K562 (cell line): ENCODE measurements at regions not wholly inside any gene's neighbourhood (a gene's known extent, or its start where the extent isn't known, plus 50 kb on each side); places are given as distances from the start of the nearest gene placed in this dataset.

ENCODE experiments used
- ATAC-seq: fragments of 200-7000 bp; cut with Tn5 transposase; 3 replicates; pipeline ENCODE4 v1.9.1; 2020; ENCODE audit warnings: moderate library complexity
- BruUV-seq: library from RNA; stranded (reverse); fragments of 400-500 nt; replicated peaks from 2 replicates; lab custom pipeline; 2021; lab: Mats Ljungman, UMichigan
- CTCF ChIA-PET: fragments of 300-600 bp; formaldehyde crosslinking; extraction: SDS; loops from one replicate; lab custom pipeline; 2021; ENCODE audit warnings: low intra/inter-chr PET ratio; lab: Yijun Ruan, JAX
- POLR2A ChIA-PET: fragments of 300-600, 350-650 bp; sonication (Branson Sonifier 250); formaldehyde crosslinking; extraction: SDS; loops from one replicate; lab custom pipeline; 2021; ENCODE audit warnings: antibody characterized with exemption, inconsistent platforms; lab: Yijun Ruan, JAX
- DNase-seq, 4 experiments: peaks; one replicate each; pipeline versions ENCODE4 v3.0.0 to v3.0.0-alpha.2; 2011 to 2018; ENCODE audit warnings: low spot score in 3 of 4, mixed read lengths in 3 of 4; ENCODE audit errors: extremely low read depth in 1 of 4
- FAIRE-seq: peaks from 2 replicates; lab custom pipeline; 2011; peaks lifted over from hg19 to GRCh38; lab: Jason Lieb, UNC
- H2AFZ ChIP-seq: 2 replicates; pipeline ENCODE4 v1.6.0; 2011; ENCODE audit warnings: low read depth, low read length, control low read depth, inconsistent platforms
- H3K27ac ChIP-seq: fragments of 200-600 bp; 3 replicates; pipeline ENCODE4 v1.8.0; 2011; ENCODE audit warnings: low read depth, mild to moderate bottlenecking, control low read depth, inconsistent platforms, low read length, moderate library complexity, mixed read lengths; ENCODE audit errors: extremely low read depth
- H3K27me3 ChIP-seq, 2 experiments: fragments of 300-600 bp in 1 of 2; 2 replicates in 1 of 2; 3 replicates in 1 of 2; pipeline versions ENCODE4 v1.6.0 to v1.8.0; 2011; ENCODE audit warnings: inconsistent platforms in 2 of 2, low read length in 2 of 2, mild to moderate bottlenecking in 1 of 2, mixed read lengths in 1 of 2, moderate library complexity in 1 of 2; ENCODE audit not compliant: control insufficient read depth in 2 of 2, insufficient read depth in 2 of 2
- H3K36me3 ChIP-seq: fragments of 300-600 bp; 3 replicates; pipeline ENCODE4 v1.8.0; 2011; ENCODE audit warnings: mild to moderate bottlenecking, low read length, inconsistent platforms; ENCODE audit not compliant: control insufficient read depth, insufficient read depth
- H3K4me1 ChIP-seq, 2 experiments: fragments of 200-600 bp in 1 of 2; replicated peaks in 1 of 2; 2 replicates in 1 of 2; 3 replicates in 1 of 2; pipeline versions ENCODE4 v1.5.1 to v1.8.0; 2011; ENCODE audit warnings: inconsistent platforms in 2 of 2, low read length in 2 of 2, mild to moderate bottlenecking in 1 of 2, mixed read lengths in 1 of 2, moderate library complexity in 1 of 2; ENCODE audit not compliant: control insufficient read depth in 2 of 2, insufficient read depth in 2 of 2
- H3K4me2 ChIP-seq: 2 replicates; pipeline ENCODE4 v1.6.1; 2011; ENCODE audit warnings: low read length, control low read depth, inconsistent platforms, mixed read lengths; ENCODE audit not compliant: insufficient read depth
- H3K4me3 ChIP-seq: fragments of 200-600 bp; sonication (generic), shearing (Covaris generic); 2 replicates; pipeline ENCODE4 v1.5.1; 2016; ENCODE audit warnings: control low read depth, inconsistent platforms
- H3K79me2 ChIP-seq: fragments of 200-600 bp; 3 replicates; pipeline ENCODE4 v1.8.0; 2011; ENCODE audit warnings: low read length, inconsistent platforms; ENCODE audit not compliant: control insufficient read depth, insufficient read depth
- H3K9ac ChIP-seq, 2 experiments: 2 replicates each; pipeline versions ENCODE4 v1.6.0 to v1.6.1; 2011; ENCODE audit warnings: low read depth in 2 of 2, low read length in 2 of 2, control low read depth in 1 of 2, inconsistent platforms in 1 of 2, mild to moderate bottlenecking in 1 of 2, mixed read lengths in 1 of 2; ENCODE audit not compliant: insufficient read depth in 1 of 2
- H3K9me1 ChIP-seq: one replicate; pipeline ENCODE4 v1.6.0; 2011; ENCODE audit warnings: inconsistent platforms, mild to moderate bottlenecking, low read length, moderate library complexity; ENCODE audit not compliant: control insufficient read depth, insufficient read depth
- H3K9me3 ChIP-seq: replicated peaks from 2 replicates; pipeline ENCODE4 v1.5.1; 2011; ENCODE audit warnings: low read depth, low read length, inconsistent platforms; ENCODE audit not compliant: control insufficient read depth, insufficient read depth
- H4K20me1 ChIP-seq: replicated peaks from 2 replicates; pipeline ENCODE4 v1.6.1; 2011; ENCODE audit warnings: low read length, inconsistent platforms, mixed read lengths; ENCODE audit not compliant: control insufficient read depth, insufficient read depth
- CBX1 ChIP-seq: sonication (generic); IDR thresholded peaks from 2 replicates; pipeline ENCODE4 v1.6.1; 2016; ENCODE audit warnings: antibody characterized with exemption, low read depth, mild to moderate bottlenecking
- ELF2 ChIP-seq: fragments of 250-450 bp; sonication (Bioruptor Pico); IDR thresholded peaks from 2 replicates; pipeline ENCODE4 v1.5.0; 2021; ENCODE audit warnings: mild to moderate bottlenecking
- ETS2 ChIP-seq: IDR thresholded peaks from 2 replicates; pipeline ENCODE4 v1.6.1; 2016; ENCODE audit warnings: borderline replicate concordance, missing genetic modification characterization, mild to moderate bottlenecking, moderate library complexity, missing compliant biosample characterization; ENCODE audit not compliant: poor library complexity, severe bottlenecking
- FOXA3 ChIP-seq, 2 experiments: fragments of 450-650 bp in 1 of 2; sonication (generic) in 1 of 2; formaldehyde crosslinking; IDR thresholded peaks in 1 of 2; conservative IDR thresholded peaks in 1 of 2; 2 replicates each; pipeline versions ENCODE4 v1.4.0 to v1.8.0; 2020 to 2022; ENCODE audit warnings: mild to moderate bottlenecking in 2 of 2, missing genetic modification reagents in 1 of 2
- MCM5 ChIP-seq: fragments of 450-650 bp; IDR thresholded peaks from 2 replicates; pipeline ENCODE4 v1.6.1; 2016; ENCODE audit warnings: low read depth
- NCOR1 ChIP-seq: fragments of 450-650 bp; IDR thresholded peaks from 2 replicates; pipeline ENCODE4 v1.6.1; 2016; ENCODE audit warnings: mild to moderate bottlenecking, moderate library complexity
- PHB ChIP-seq: fragments of 250-450 bp; sonication (Bioruptor Pico); IDR thresholded peaks from 2 replicates; pipeline ENCODE4 v1.5.0; 2021
- RAD21 ChIP-seq, 2 experiments: fragments of 250-450 bp in 1 of 2; fragments of 450-650 bp in 1 of 2; sonication (Bioruptor Pico) in 1 of 2; formaldehyde crosslinking in 1 of 2; IDR thresholded peaks in 1 of 2; conservative IDR thresholded peaks in 1 of 2; 2 replicates each; pipeline versions ENCODE4 v1.4.0 to v1.8.0; 2020 to 2022; ENCODE audit warnings: mild to moderate bottlenecking in 2 of 2, moderate library complexity in 1 of 2
- RBM14 ChIP-seq: fragments of 200-400 bp; formaldehyde crosslinking; IDR thresholded peaks from 2 replicates; pipeline ENCODE4 v1.6.1; 2018; ENCODE audit warnings: low read depth, mild to moderate bottlenecking, low read length, moderate library complexity, borderline replicate concordance; ENCODE audit not compliant: insufficient read depth
- STAT6 ChIP-seq: sonication (generic); formaldehyde crosslinking; IDR thresholded peaks from 2 replicates; pipeline ENCODE4 v1.8.1; 2023; ENCODE audit warnings: mild to moderate bottlenecking, missing genetic modification reagents
- TARDBP ChIP-seq: fragments of 450-650 bp; IDR thresholded peaks from 2 replicates; pipeline ENCODE4 v1.6.1; 2016
- TCF7L2 ChIP-seq: fragments of 150-350 bp; IDR thresholded peaks from 2 replicates; pipeline ENCODE4 v1.6.1; 2016; ENCODE audit warnings: low read depth, mild to moderate bottlenecking, low read length, moderate library complexity
- U2AF1 ChIP-seq: fragments of 200-400 bp; formaldehyde crosslinking; optimal IDR thresholded peaks from 2 replicates; pipeline ENCODE3; 2017; ENCODE audit warnings: mild to moderate bottlenecking, low read depth, low read length, moderate library complexity
- ZNF121 ChIP-seq: sonication (generic); formaldehyde crosslinking; conservative IDR thresholded peaks from 2 replicates; pipeline ENCODE4 v1.8.0; 2022; ENCODE audit warnings: missing genetic modification reagents
- ZNF197 ChIP-seq: fragments of 200-800 bp; sonication (Bioruptor generic); IDR thresholded peaks from 2 replicates; pipeline ENCODE4 v1.6.1; 2016; ENCODE audit warnings: low read depth, missing genetic modification characterization, missing compliant biosample characterization
- ZNF282 ChIP-seq: sonication (generic); formaldehyde crosslinking; IDR thresholded peaks from 2 replicates; pipeline ENCODE4 v1.8.1; 2023; ENCODE audit warnings: missing genetic modification reagents
- WGBS: fragments of 100-300 bp; shearing (Covaris generic); methylation state at CpG from one replicate; pipeline ENCODE4 v1.1.6; 2016; ENCODE audit warnings: low coverage, mixed read lengths; ENCODE audit not compliant: insufficient coverage; ENCODE audit errors: missing lambda C conversion rate; 5-methylcytosine and 5-hydroxymethylcytosine counted together
- in situ Hi-C: fragments of 300-500 bp; cut with MboI; formaldehyde crosslinking; loops from 4 replicates; pipeline ENCODE4 v1.15.0; 2018; ENCODE audit warnings: inconsistent platforms, mixed read lengths
- intact Hi-C: fragments of 100-400 bp; cut with micrococcal nuclease; formaldehyde crosslinking; loops from 2 replicates; pipeline ENCODE4 v1.14.2; 2022
- TF ChIP-seq, protein P1 (sequence below): fragments of 250-450 bp; sonication (Bioruptor Pico); IDR thresholded peaks from 2 replicates; pipeline ENCODE4 v1.8.0; 2022; ENCODE audit warnings: inconsistent platforms, mild to moderate bottlenecking, moderate library complexity, borderline replicate concordance

- WGBS: 4% methylated on average over 3 of the region's 3 CpGs
- Histone ChIP-seq H3K79me2 (no peaks in the 10 kb centered on the region), H3K4me1 (no peaks in the 10 kb centered on the region), H3K4me3 (no peak overlapping the region), H3K27me3 (no peaks in the 10 kb centered on the region; a peak in 1 of 5 replicates), H3K27ac (no peak overlapping the region), H3K9ac (no peak overlapping the region), H2AFZ (no peak overlapping the region), H3K9me3 (no peaks in the 10 kb centered on the region), H3K9me1 (no peaks in the 10 kb centered on the region), H4K20me1 (no peaks in the 10 kb centered on the region), H3K4me2 (no peak overlapping the region), H3K36me3 (no peaks in the 10 kb centered on the region)
- intact Hi-C loops: no loop called here
- ChIA-PET CTCF (no interaction called here), POLR2A (no interaction called here)
- DNase-seq: no peak
- no peak for ATAC-seq
- in situ Hi-C loops: no loop called here
- no peak for FAIRE-seq
- no TSS peak for BruUV-seq
- TF ChIP-seq NCOR1 (no peak), ELF2 (no peak), RBM14 (no peak), STAT6 (CRISPR knock-in tag) (no peak), TCF7L2 (no peak), FOXA3 (CRISPR knock-in tag; conservative IDR thresholded peaks at IDR 0.05 in 1 of 2, IDR thresholded peaks at IDR 0.05 in 1 of 2) (no peak), PHB (CRISPR knock-in tag) (no peak), CBX1 (no peak), MCM5 (no peak), RAD21 (CRISPR knock-in tag; conservative IDR thresholded peaks at IDR 0.05 in 1 of 2, IDR thresholded peaks at IDR 0.05 in 1 of 2) (no peak), ZNF282 (no peak), ZNF197 (CRISPR knock-in tag) (no peak), TARDBP (no peak), U2AF1 (no peak), ETS2 (no peak), ZNF121 (CRISPR knock-in tag) (no peak)
- TF ChIP-seq, protein P1, sequence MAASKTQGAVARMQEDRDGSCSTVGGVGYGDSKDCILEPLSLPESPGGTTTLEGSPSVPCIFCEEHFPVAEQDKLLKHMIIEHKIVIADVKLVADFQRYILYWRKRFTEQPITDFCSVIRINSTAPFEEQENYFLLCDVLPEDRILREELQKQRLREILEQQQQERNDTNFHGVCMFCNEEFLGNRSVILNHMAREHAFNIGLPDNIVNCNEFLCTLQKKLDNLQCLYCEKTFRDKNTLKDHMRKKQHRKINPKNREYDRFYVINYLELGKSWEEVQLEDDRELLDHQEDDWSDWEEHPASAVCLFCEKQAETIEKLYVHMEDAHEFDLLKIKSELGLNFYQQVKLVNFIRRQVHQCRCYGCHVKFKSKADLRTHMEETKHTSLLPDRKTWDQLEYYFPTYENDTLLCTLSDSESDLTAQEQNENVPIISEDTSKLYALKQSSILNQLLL: no peak
Observed at GRCh38 chr7:47071866-47072265, 510.0 kb downstream of the TNS3 start.
